ENCODE measurements at regions not wholly inside any gene's neighbourhood (a gene's known extent, or its start where the extent isn't known, plus 50 kb on each side); places are given as distances from the start of the nearest gene placed in this dataset.
"Not testable (repeated sequence)": the region's sequence is repeated elsewhere in the genome, so short reads cannot be mapped to it uniquely, and the experiment has no call there.

GRCh38 chr18:6537475-6537874, 122.8 kb upstream of the L3MBTL4 start:
- DNase-seq = no peak

- DNase-seq = not testable (repeated sequence)
Observed at GRCh38 chr18:6541131-6541679, 126.5 kb upstream of the L3MBTL4 start.

GRCh38 chr18:6542296-6542695, 127.6 kb upstream of the L3MBTL4 start:
- no peak for DNase-seq

- no peak for DNase-seq
Observed at GRCh38 chr18:6543330-6543908, 128.7 kb upstream of the L3MBTL4 start.

- DNase-seq = no peak
Observed at GRCh38 chr18:6546229-6546628, 131.5 kb upstream of the L3MBTL4 start.

GRCh38 chr18:6547476-6547875, 132.8 kb upstream of the L3MBTL4 start:
- no peak for DNase-seq

- no peak for DNase-seq
Observed at GRCh38 chr18:6553234-6553900, 138.7 kb upstream of the L3MBTL4 start.

- DNase-seq = no peak
Observed at GRCh38 chr18:6557057-6557769, 142.5 kb upstream of the L3MBTL4 start.

- DNase-seq = no peak
Observed at GRCh38 chr18:6557770-6558248, 143.1 kb upstream of the L3MBTL4 start.

- DNase-seq = no peak
Observed at GRCh38 chr18:6558446-6559156, 143.9 kb upstream of the L3MBTL4 start.

GRCh38 chr18:6559296-6559695, 144.6 kb upstream of the L3MBTL4 start:
- no peak for DNase-seq

- no peak for DNase-seq
Observed at GRCh38 chr18:6561016-6561415, 146.3 kb upstream of the L3MBTL4 start.

GRCh38 chr18:6561420-6561861, 146.7 kb upstream of the L3MBTL4 start:
- DNase-seq = peak; percentile 69

- no peak for DNase-seq
Observed at GRCh38 chr18:6561862-6562291, 147.2 kb upstream of the L3MBTL4 start.

GRCh38 chr18:6563896-6564295, 149.2 kb upstream of the L3MBTL4 start:
- no peak for DNase-seq

- no peak for DNase-seq
Observed at GRCh38 chr18:6564950-6565814, 150.5 kb upstream of the L3MBTL4 start.

GRCh38 chr18:6565815-6566081, 151.0 kb upstream of the L3MBTL4 start:
- no peak for DNase-seq

GRCh38 chr18:6566338-6566911, 151.7 kb upstream of the L3MBTL4 start:
- DNase-seq = no peak

GRCh38 chr18:6569813-6570212, 155.1 kb upstream of the L3MBTL4 start:
- DNase-seq = no peak

GRCh38 chr18:6570581-6571238, 156.0 kb upstream of the L3MBTL4 start:
- DNase-seq = no peak

- no peak for DNase-seq
Observed at GRCh38 chr18:6571239-6571602, 156.5 kb upstream of the L3MBTL4 start.
